Psoas muscle (tissue), 7 donors: ENCODE measurements at regions not wholly inside any gene's neighbourhood (a gene's known extent, or its start where the extent isn't known, plus 50 kb on each side); places are given as distances from the start of the nearest gene placed in this dataset.

ENCODE experiments used
- ATAC-seq, 4 donors: fragments of 200-7000 bp; cut with Tn5 transposase; one replicate each; pipeline ENCODE4 v1.9.1; 2020; ENCODE audit warnings: moderate library complexity in 3 of 4, mild to moderate bottlenecking in 2 of 4
- DNase-seq, 2 donors: peaks; one replicate each; pipeline ENCODE4 v3.0.0-alpha.2; 2020
- H3K27ac ChIP-seq: fragments of 200-600 bp; one replicate; pipeline ENCODE4 v1.8.0; 2022
- H3K27me3 ChIP-seq, 3 donors: fragments of 200-600 bp in 1 of 3; one replicate each; pipeline versions ENCODE4 v1.6.1 to v1.8.0; 2013 to 2022; ENCODE audit warnings: low read length in 2 of 3, mild to moderate bottlenecking in 2 of 3, moderate library complexity in 1 of 3; ENCODE audit not compliant: insufficient read depth in 3 of 3
- H3K36me3 ChIP-seq, 2 donors: fragments of 200-600 bp in 1 of 2; one replicate each; pipeline versions ENCODE4 v1.6.1 to v1.8.0; 2013 to 2022; ENCODE audit warnings: low read depth in 1 of 2, mild to moderate bottlenecking in 1 of 2, moderate library complexity in 1 of 2; ENCODE audit not compliant: insufficient read depth in 1 of 2
- H3K4me1 ChIP-seq: fragments of 200-600 bp; one replicate; pipeline ENCODE4 v1.8.0; 2022
- H3K4me3 ChIP-seq: fragments of 200-600 bp; one replicate; pipeline ENCODE4 v1.8.0; 2022; ENCODE audit warnings: mild to moderate bottlenecking
- H3K9me3 ChIP-seq: fragments of 200-600 bp; one replicate; pipeline ENCODE4 v1.8.0; 2022
- WGBS, 3 donors: extraction: QIAGEN DNeasy Blood & Tissue Kit; methylation state at CpG; one replicate each; pipeline versions ENCODE4 v1.1.6 to v1.1.7; 2013; 5-methylcytosine and 5-hydroxymethylcytosine counted together
- intact Hi-C, 2 donors: fragments of 100-400 bp; cut with DNase I; formaldehyde crosslinking; loops; one replicate each; pipeline versions ENCODE4 v1.11.0 to v1.14.2; 2022
- TF ChIP-seq, protein P1 (sequence below): fragments of 200-600 bp; IDR thresholded peaks from one replicate; pipeline ENCODE4 v1.8.0; 2022; ENCODE audit warnings: antibody characterized with exemption
- donor health status: healthy with polysubstance abuse.
- donor health status: DM: no; HTN: no; CAD: no; lungs with moderate emphysema.
- donor health status: Bipolar disorder and iron deficiency.
- donor health status: healthy.
- donor health status: DM: yes; HTN: yes; CAD: no.
- donor health status: DM: no; HTN: no; CAD: no.
- donor health status: DM: yes; HTN: yes; CAD: no.

GRCh38 chrX:64097891-64098290 lies 107.6 kb downstream of the AMER1 start:
- ATAC-seq (no peak), DNase-seq (no peak)
- no peak overlapping the region for H3K27ac ChIP-seq
- TF ChIP-seq, protein P1, sequence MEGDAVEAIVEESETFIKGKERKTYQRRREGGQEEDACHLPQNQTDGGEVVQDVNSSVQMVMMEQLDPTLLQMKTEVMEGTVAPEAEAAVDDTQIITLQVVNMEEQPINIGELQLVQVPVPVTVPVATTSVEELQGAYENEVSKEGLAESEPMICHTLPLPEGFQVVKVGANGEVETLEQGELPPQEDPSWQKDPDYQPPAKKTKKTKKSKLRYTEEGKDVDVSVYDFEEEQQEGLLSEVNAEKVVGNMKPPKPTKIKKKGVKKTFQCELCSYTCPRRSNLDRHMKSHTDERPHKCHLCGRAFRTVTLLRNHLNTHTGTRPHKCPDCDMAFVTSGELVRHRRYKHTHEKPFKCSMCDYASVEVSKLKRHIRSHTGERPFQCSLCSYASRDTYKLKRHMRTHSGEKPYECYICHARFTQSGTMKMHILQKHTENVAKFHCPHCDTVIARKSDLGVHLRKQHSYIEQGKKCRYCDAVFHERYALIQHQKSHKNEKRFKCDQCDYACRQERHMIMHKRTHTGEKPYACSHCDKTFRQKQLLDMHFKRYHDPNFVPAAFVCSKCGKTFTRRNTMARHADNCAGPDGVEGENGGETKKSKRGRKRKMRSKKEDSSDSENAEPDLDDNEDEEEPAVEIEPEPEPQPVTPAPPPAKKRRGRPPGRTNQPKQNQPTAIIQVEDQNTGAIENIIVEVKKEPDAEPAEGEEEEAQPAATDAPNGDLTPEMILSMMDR = no peak
- no peaks in the 10 kb centered on the region for H3K4me1 ChIP-seq
- no peaks in the 10 kb centered on the region for H3K36me3 ChIP-seq
- 45 to 82% (median 67%) methylated on average over 2 of the region's 2 CpGs for WGBS, 3 donors
- H3K9me3 ChIP-seq = no peaks in the 10 kb centered on the region
- H3K4me3 ChIP-seq = no peak overlapping the region
- intact Hi-C loops = no loop called here
- H3K27me3 ChIP-seq = no peaks in the 10 kb centered on the region

GRCh38 chrX:64093761-64094160 lies 111.7 kb downstream of the AMER1 start:
- H3K4me1 ChIP-seq = no peaks in the 10 kb centered on the region
- WGBS, 3 donors = 9 to 18% (median 10%) methylated on average over 2 of the region's 2 CpGs
- intact Hi-C loops = no loop called here
- H3K27ac ChIP-seq = no peak overlapping the region
- no peak overlapping the region for H3K4me3 ChIP-seq
- no peaks in the 10 kb centered on the region for H3K27me3 ChIP-seq
- DNase-seq = no peak
- no peak for ATAC-seq
- TF ChIP-seq, protein P1 = peak; percentile 41
- no peaks in the 10 kb centered on the region for H3K9me3 ChIP-seq
- no peaks in the 10 kb centered on the region for H3K36me3 ChIP-seq
